ENCODE measurements at regions not wholly inside any gene's neighbourhood (a gene's known extent, or its start where the extent isn't known, plus 50 kb on each side); places are given as distances from the start of the nearest gene placed in this dataset.

DNA sequence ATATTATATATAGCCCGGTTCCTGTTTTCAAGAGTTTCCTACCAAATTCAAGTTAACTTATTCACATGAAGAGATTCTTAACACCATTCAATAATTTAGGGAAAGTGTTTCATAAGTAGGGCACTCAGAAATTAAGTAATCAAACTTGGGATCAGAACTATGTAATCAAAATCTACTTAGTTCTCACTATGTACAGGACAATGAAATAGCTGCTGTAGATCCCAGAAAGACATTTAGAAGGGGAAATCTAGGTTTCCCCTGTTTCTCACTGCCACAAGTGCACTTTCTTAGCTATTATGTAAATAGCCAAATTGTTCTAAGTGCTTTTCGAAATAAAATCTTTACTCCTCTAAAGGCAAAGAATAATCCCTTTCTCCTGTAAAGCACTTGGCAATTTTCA, 493.6 kb upstream of the SETBP1 start:
- H3K9ac ChIP-seq (ENCODE audit: control insufficient read depth, extremely low read depth, insufficient read depth, low read length), result no peak overlapping the region
- dilution Hi-C loops (cut with MboI; ENCODE audit: extremely low pct_ligation_motif_present, low sequenced_read_pairs), result no loop called here
- DNase-seq (ENCODE audit: low read depth, low spot score) (no peak), FAIRE-seq (no peak)
- H3K79me2 ChIP-seq (ENCODE audit: control insufficient read depth, insufficient read depth, low read length), result no peaks in the 10 kb centered on the region
- H3K4me1 ChIP-seq (ENCODE audit: control insufficient read depth, extremely low read depth, insufficient read depth, low read length), result no peaks in the 10 kb centered on the region
- no peak overlapping the region for H3K4me3 ChIP-seq (ENCODE audit: control insufficient read depth in 2 of 3, extremely low read depth in 1 of 3, insufficient read depth in 2 of 3, low read depth in 1 of 3, low read length in 3 of 3)
- TF ChIP-seq, protein P1, sequence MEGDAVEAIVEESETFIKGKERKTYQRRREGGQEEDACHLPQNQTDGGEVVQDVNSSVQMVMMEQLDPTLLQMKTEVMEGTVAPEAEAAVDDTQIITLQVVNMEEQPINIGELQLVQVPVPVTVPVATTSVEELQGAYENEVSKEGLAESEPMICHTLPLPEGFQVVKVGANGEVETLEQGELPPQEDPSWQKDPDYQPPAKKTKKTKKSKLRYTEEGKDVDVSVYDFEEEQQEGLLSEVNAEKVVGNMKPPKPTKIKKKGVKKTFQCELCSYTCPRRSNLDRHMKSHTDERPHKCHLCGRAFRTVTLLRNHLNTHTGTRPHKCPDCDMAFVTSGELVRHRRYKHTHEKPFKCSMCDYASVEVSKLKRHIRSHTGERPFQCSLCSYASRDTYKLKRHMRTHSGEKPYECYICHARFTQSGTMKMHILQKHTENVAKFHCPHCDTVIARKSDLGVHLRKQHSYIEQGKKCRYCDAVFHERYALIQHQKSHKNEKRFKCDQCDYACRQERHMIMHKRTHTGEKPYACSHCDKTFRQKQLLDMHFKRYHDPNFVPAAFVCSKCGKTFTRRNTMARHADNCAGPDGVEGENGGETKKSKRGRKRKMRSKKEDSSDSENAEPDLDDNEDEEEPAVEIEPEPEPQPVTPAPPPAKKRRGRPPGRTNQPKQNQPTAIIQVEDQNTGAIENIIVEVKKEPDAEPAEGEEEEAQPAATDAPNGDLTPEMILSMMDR (optimal IDR thresholded peaks at IDR 0.05 in 1 of 3, IDR thresholded peaks at IDR 0.05 in 1 of 3, conservative IDR thresholded peaks at IDR 0.05 in 1 of 3; ENCODE audit: extremely low read depth in 1 of 3, insufficient read depth in 2 of 3, low read length in 3 of 3), result no peak
- TF ChIP-seq EZH2 (IDR thresholded peaks at IDR 0.05; ENCODE audit: low read length), result no peak
- H3K4me2 ChIP-seq (ENCODE audit: control insufficient read depth, extremely low read depth, insufficient read depth, low read depth, low read length), result no peak overlapping the region
- no peak overlapping the region for H3K27ac ChIP-seq (ENCODE audit: control insufficient read depth, insufficient read depth, low read length)
- no peak overlapping the region for H2AFZ ChIP-seq (ENCODE audit: control insufficient read depth, low read length)
- no peaks in the 10 kb centered on the region for H4K20me1 ChIP-seq (ENCODE audit: control insufficient read depth, extremely low read depth, insufficient read depth, low read length)
- H3K9me1 ChIP-seq (ENCODE audit: control insufficient read depth, extremely low read depth, insufficient read depth, low read length), result no peaks in the 10 kb centered on the region
- H3K27me3 ChIP-seq (ENCODE audit: control insufficient read depth, extremely low read depth, insufficient read depth, low read length), result no peaks in the 10 kb centered on the region
- H3K9me3 ChIP-seq (ENCODE audit: control insufficient read depth, low read depth, low read length), result no peaks in the 10 kb centered on the region
- H3K36me3 ChIP-seq (ENCODE audit: control insufficient read depth in 2 of 2, extremely low read depth in 1 of 2, insufficient read depth in 2 of 2, low read length in 2 of 2), result no peaks in the 10 kb centered on the region

DNA sequence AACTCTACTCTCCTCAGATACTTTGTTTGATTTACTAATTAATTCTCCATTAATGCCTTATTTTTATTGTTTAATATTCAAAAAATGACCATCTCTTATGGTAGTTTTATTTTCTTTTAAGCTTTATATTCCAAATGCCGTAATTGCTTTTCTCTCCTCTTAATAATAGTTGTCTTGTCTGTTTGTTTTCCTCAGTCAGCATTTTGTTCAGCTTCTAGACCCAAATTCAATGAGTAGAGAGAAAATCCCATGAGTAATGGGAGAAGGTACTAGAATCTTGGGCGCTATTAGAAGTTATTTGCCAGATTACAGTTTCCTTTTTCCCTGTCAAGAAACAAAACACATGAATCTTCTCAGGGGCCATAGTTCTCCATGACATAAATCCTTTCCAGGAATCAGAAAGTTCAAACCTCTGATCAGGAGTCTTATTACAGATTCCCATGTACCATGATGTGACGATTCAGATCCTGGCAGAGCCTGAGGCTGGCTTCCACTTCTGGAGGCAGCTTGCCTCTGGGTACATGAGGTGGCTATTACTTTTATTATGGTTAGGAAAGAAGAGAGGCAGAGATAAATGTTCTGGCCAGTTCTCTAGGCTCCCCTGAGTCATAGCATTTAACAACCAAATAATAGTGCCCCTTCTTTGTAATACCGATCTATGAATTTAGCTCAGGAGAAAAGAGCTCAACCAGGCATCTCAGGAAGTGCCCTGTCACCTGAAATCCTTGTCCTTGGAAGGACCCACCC, 485.1 kb upstream of the SETBP1 start:
- Histone ChIP-seq H3K79me2 (ENCODE audit: control insufficient read depth, insufficient read depth, low read length) (no peaks in the 10 kb centered on the region), H3K9me3 (ENCODE audit: control insufficient read depth, low read depth, low read length) (no peaks in the 10 kb centered on the region), H3K27ac (ENCODE audit: control insufficient read depth, insufficient read depth, low read length) (no peak overlapping the region), H3K36me3 (ENCODE audit: control insufficient read depth in 2 of 2, extremely low read depth in 1 of 2, insufficient read depth in 2 of 2, low read length in 2 of 2) (no peaks in the 10 kb centered on the region), H3K4me2 (ENCODE audit: control insufficient read depth, extremely low read depth, insufficient read depth, low read depth, low read length) (no peak overlapping the region), H3K4me1 (ENCODE audit: control insufficient read depth, extremely low read depth, insufficient read depth, low read length) (no peaks in the 10 kb centered on the region), H4K20me1 (ENCODE audit: control insufficient read depth, extremely low read depth, insufficient read depth, low read length) (no peaks in the 10 kb centered on the region), H3K9me1 (ENCODE audit: control insufficient read depth, extremely low read depth, insufficient read depth, low read length) (no peaks in the 10 kb centered on the region), H2AFZ (ENCODE audit: control insufficient read depth, low read length) (no peak overlapping the region), H3K9ac (ENCODE audit: control insufficient read depth, extremely low read depth, insufficient read depth, low read length) (no peak overlapping the region), H3K4me3 (ENCODE audit: control insufficient read depth in 2 of 3, extremely low read depth in 1 of 3, insufficient read depth in 2 of 3, low read depth in 1 of 3, low read length in 3 of 3) (no peak overlapping the region), H3K27me3 (ENCODE audit: control insufficient read depth, extremely low read depth, insufficient read depth, low read length) (no peaks in the 10 kb centered on the region)
- DNase-seq (ENCODE audit: low read depth, low spot score), result no peak
- dilution Hi-C loops (cut with MboI; ENCODE audit: extremely low pct_ligation_motif_present, low sequenced_read_pairs), result no loop called here
- TF ChIP-seq EZH2 (IDR thresholded peaks at IDR 0.05; ENCODE audit: low read length), result no peak
- TF ChIP-seq, protein P1 (optimal IDR thresholded peaks at IDR 0.05 in 1 of 3, IDR thresholded peaks at IDR 0.05 in 1 of 3, conservative IDR thresholded peaks at IDR 0.05 in 1 of 3; ENCODE audit: extremely low read depth in 1 of 3, insufficient read depth in 2 of 3, low read length in 3 of 3), result no peak
- no peak for FAIRE-seq

All from keratinocyte (primary cell).